ENCODE measurements at regions not wholly inside any gene's neighbourhood (a gene's known extent, or its start where the extent isn't known, plus 50 kb on each side); places are given as distances from the start of the nearest gene placed in this dataset.
"Not testable (repeated sequence)": the region's sequence is repeated elsewhere in the genome, so short reads cannot be mapped to it uniquely, and the experiment has no call there.

GRCh38 chr2:102871707-102872106, 109.9 kb downstream of the TMEM182 start:
- H2AFZ ChIP-seq (ENCODE audit: low read depth, low read length), result no peak overlapping the region
- no peak overlapping the region for H3K4me3 ChIP-seq (ENCODE audit: low read length)
- H3K36me3 ChIP-seq (ENCODE audit: insufficient read depth, low read length), result no peaks in the 10 kb centered on the region
- no peaks in the 10 kb centered on the region for H3K4me1 ChIP-seq (ENCODE audit: insufficient read depth, low read length)
- H3K9me3 ChIP-seq (ENCODE audit: low read length), result no peaks in the 10 kb centered on the region
- H3K27me3 ChIP-seq (ENCODE audit: insufficient read depth, low read length), result no peaks in the 10 kb centered on the region

- Histone ChIP-seq H3K4me1 (ENCODE audit: insufficient read depth, low read length) (no peaks in the 10 kb centered on the region), H2AFZ (ENCODE audit: low read depth, low read length) (no peak overlapping the region), H3K4me3 (ENCODE audit: low read length) (no peak overlapping the region)
These were observed 110.6 kb downstream of the TMEM182 start for GRCh38 chr2:102872388-102872787.

GRCh38 chr2:102879513-102879912, 117.7 kb downstream of the TMEM182 start:
- H3K36me3 ChIP-seq (ENCODE audit: insufficient read depth, low read length); H2AFZ ChIP-seq (ENCODE audit: low read depth, low read length); H3K4me3 ChIP-seq (ENCODE audit: low read length); H3K27me3 ChIP-seq (ENCODE audit: insufficient read depth, low read length); H3K4me1 ChIP-seq (ENCODE audit: insufficient read depth, low read length); H3K9me3 ChIP-seq (ENCODE audit: low read length): not testable (repeated sequence)

More at GRCh38 chr2:102872388-102872787, 110.6 kb downstream of the TMEM182 start:
- no peaks in the 10 kb centered on the region for H3K27me3 ChIP-seq (ENCODE audit: insufficient read depth, low read length)
- H3K9me3 ChIP-seq (ENCODE audit: low read length), result no peaks in the 10 kb centered on the region
- no peaks in the 10 kb centered on the region for H3K36me3 ChIP-seq (ENCODE audit: insufficient read depth, low read length)

- no peak overlapping the region for H2AFZ ChIP-seq (ENCODE audit: low read depth, low read length)
- H3K4me3 ChIP-seq (ENCODE audit: low read length), result no peak overlapping the region
- no peaks in the 10 kb centered on the region for H3K9me3 ChIP-seq (ENCODE audit: low read length)
- H3K27me3 ChIP-seq (ENCODE audit: insufficient read depth, low read length), result no peaks in the 10 kb centered on the region
- H3K36me3 ChIP-seq (ENCODE audit: insufficient read depth, low read length), result no peaks in the 10 kb centered on the region
- H3K4me1 ChIP-seq (ENCODE audit: insufficient read depth, low read length), result no peaks in the 10 kb centered on the region
These were observed 118.9 kb downstream of the TMEM182 start for GRCh38 chr2:102880731-102881130.

GRCh38 chr2:102886216-102886893, 124.5 kb downstream of the TMEM182 start:
- Histone ChIP-seq H3K9me3 (ENCODE audit: low read length) (no peaks in the 10 kb centered on the region), H3K4me3 (ENCODE audit: low read length) (no peak overlapping the region), H3K36me3 (ENCODE audit: insufficient read depth, low read length) (no peaks in the 10 kb centered on the region), H3K4me1 (ENCODE audit: insufficient read depth, low read length) (no peaks in the 10 kb centered on the region), H2AFZ (ENCODE audit: low read depth, low read length) (no peak overlapping the region), H3K27me3 (ENCODE audit: insufficient read depth, low read length) (no peaks in the 10 kb centered on the region)

GRCh38 chr2:102888514-102888913, 126.7 kb downstream of the TMEM182 start:
- Histone ChIP-seq H3K9me3 (ENCODE audit: low read length) (no peaks in the 10 kb centered on the region), H3K27me3 (ENCODE audit: insufficient read depth, low read length) (no peaks in the 10 kb centered on the region), H3K4me1 (ENCODE audit: insufficient read depth, low read length) (peaks cover 7% of the 10 kb centered on the region), H3K4me3 (ENCODE audit: low read length) (no peak overlapping the region), H2AFZ (ENCODE audit: low read depth, low read length) (no peak overlapping the region), H3K36me3 (ENCODE audit: insufficient read depth, low read length) (no peaks in the 10 kb centered on the region)

GRCh38 chr2:102891296-102891695, 129.5 kb downstream of the TMEM182 start:
- H2AFZ ChIP-seq (ENCODE audit: low read depth, low read length), result no peak overlapping the region
- no peaks in the 10 kb centered on the region for H3K9me3 ChIP-seq (ENCODE audit: low read length)
- peaks cover 7% of the 10 kb centered on the region for H3K4me1 ChIP-seq (ENCODE audit: insufficient read depth, low read length)
- H3K4me3 ChIP-seq (ENCODE audit: low read length), result no peak overlapping the region
- no peaks in the 10 kb centered on the region for H3K36me3 ChIP-seq (ENCODE audit: insufficient read depth, low read length)
- no peaks in the 10 kb centered on the region for H3K27me3 ChIP-seq (ENCODE audit: insufficient read depth, low read length)

- Histone ChIP-seq H3K27me3 (ENCODE audit: insufficient read depth, low read length) (no peaks in the 10 kb centered on the region), H3K36me3 (ENCODE audit: insufficient read depth, low read length) (no peaks in the 10 kb centered on the region), H3K9me3 (ENCODE audit: low read length) (no peaks in the 10 kb centered on the region), H2AFZ (ENCODE audit: low read depth, low read length) (no peak overlapping the region), H3K4me1 (ENCODE audit: insufficient read depth, low read length) (peaks cover 7% of the 10 kb centered on the region), H3K4me3 (ENCODE audit: low read length) (no peak overlapping the region)
These were observed 131.0 kb downstream of the TMEM182 start for GRCh38 chr2:102892698-102893310.

GRCh38 chr2:102893870-102894269, 132.0 kb downstream of the TMEM182 start:
- peaks cover 7% of the 10 kb centered on the region for H3K4me1 ChIP-seq (ENCODE audit: insufficient read depth, low read length)
- H3K36me3 ChIP-seq (ENCODE audit: insufficient read depth, low read length), result no peaks in the 10 kb centered on the region
- H3K4me3 ChIP-seq (ENCODE audit: low read length), result no peak overlapping the region
- no peak overlapping the region for H2AFZ ChIP-seq (ENCODE audit: low read depth, low read length)
- no peaks in the 10 kb centered on the region for H3K27me3 ChIP-seq (ENCODE audit: insufficient read depth, low read length)
- H3K9me3 ChIP-seq (ENCODE audit: low read length), result no peaks in the 10 kb centered on the region

- no peaks in the 10 kb centered on the region for H3K9me3 ChIP-seq (ENCODE audit: low read length)
- no peaks in the 10 kb centered on the region for H3K27me3 ChIP-seq (ENCODE audit: insufficient read depth, low read length)
- no peak overlapping the region for H2AFZ ChIP-seq (ENCODE audit: low read depth, low read length)
- H3K4me3 ChIP-seq (ENCODE audit: low read length), result no peak overlapping the region
- H3K36me3 ChIP-seq (ENCODE audit: insufficient read depth, low read length), result no peaks in the 10 kb centered on the region
- peaks cover 7% of the 10 kb centered on the region for H3K4me1 ChIP-seq (ENCODE audit: insufficient read depth, low read length)
These were observed 133.5 kb downstream of the TMEM182 start for GRCh38 chr2:102895376-102895775.

- not testable (repeated sequence) for H2AFZ ChIP-seq (ENCODE audit: low read depth, low read length); H3K27me3 ChIP-seq (ENCODE audit: insufficient read depth, low read length); H3K4me3 ChIP-seq (ENCODE audit: low read length); H3K9me3 ChIP-seq (ENCODE audit: low read length); H3K36me3 ChIP-seq (ENCODE audit: insufficient read depth, low read length); H3K4me1 ChIP-seq (ENCODE audit: insufficient read depth, low read length)
These were observed 147.4 kb downstream of the TMEM182 start for GRCh38 chr2:102909240-102909639.

- H3K9me3 ChIP-seq (ENCODE audit: low read length), result peaks cover 4% of the 10 kb centered on the region
- H3K4me1 ChIP-seq (ENCODE audit: insufficient read depth, low read length), result no peaks in the 10 kb centered on the region
- no peaks in the 10 kb centered on the region for H3K27me3 ChIP-seq (ENCODE audit: insufficient read depth, low read length)
These were observed 148.9 kb downstream of the TMEM182 start for GRCh38 chr2:102910724-102911123.

GRCh38 chr2:102915128-102915527, 153.3 kb downstream of the TMEM182 start:
- H2AFZ ChIP-seq (ENCODE audit: low read depth, low read length), result no peak overlapping the region
- H3K27me3 ChIP-seq (ENCODE audit: insufficient read depth, low read length), result no peaks in the 10 kb centered on the region
- H3K4me3 ChIP-seq (ENCODE audit: low read length), result no peak overlapping the region
- peaks cover 14% of the 10 kb centered on the region for H3K4me1 ChIP-seq (ENCODE audit: insufficient read depth, low read length)
- peaks cover 19% of the 10 kb centered on the region for H3K9me3 ChIP-seq (ENCODE audit: low read length)
- no peaks in the 10 kb centered on the region for H3K36me3 ChIP-seq (ENCODE audit: insufficient read depth, low read length)

More at GRCh38 chr2:102910724-102911123, 148.9 kb downstream of the TMEM182 start:
- Histone ChIP-seq H2AFZ (ENCODE audit: low read depth, low read length) (no peak overlapping the region), H3K4me3 (ENCODE audit: low read length) (no peak overlapping the region), H3K36me3 (ENCODE audit: insufficient read depth, low read length) (no peaks in the 10 kb centered on the region)

- Histone ChIP-seq H3K4me1 (ENCODE audit: insufficient read depth, low read length) (peaks cover 14% of the 10 kb centered on the region), H3K9me3 (ENCODE audit: low read length) (no peaks in the 10 kb centered on the region), H3K27me3 (ENCODE audit: insufficient read depth, low read length) (no peaks in the 10 kb centered on the region), H3K36me3 (ENCODE audit: insufficient read depth, low read length) (no peaks in the 10 kb centered on the region), H3K4me3 (ENCODE audit: low read length) (no peak overlapping the region), H2AFZ (ENCODE audit: low read depth, low read length) (no peak overlapping the region)
These were observed 160.5 kb downstream of the TMEM182 start for GRCh38 chr2:102922321-102922720.

Data from neuron (in vitro differentiated cells).